ENCODE measurements at regions not wholly inside any gene's neighbourhood (a gene's known extent, or its start where the extent isn't known, plus 50 kb on each side); places are given as distances from the start of the nearest gene placed in this dataset.

GRCh38 chr10:47238331-47239095 is 61.5 kb upstream of the GDF10 start:
- no peak for DNase-seq

GRCh38 chr10:47239211-47239610 is 60.8 kb upstream of the GDF10 start:
- DNase-seq, result no peak

GRCh38 chr10:47240173-47240572 is 59.8 kb upstream of the GDF10 start:
- no peak for DNase-seq

GRCh38 chr10:47241256-47241655 is 58.7 kb upstream of the GDF10 start:
- DNase-seq, result no peak

- DNase-seq, result no peak
These were observed 57.8 kb upstream of the GDF10 start for GRCh38 chr10:47241946-47242867.

GRCh38 chr10:47243356-47243755 is 56.6 kb upstream of the GDF10 start:
- no peak for DNase-seq

- DNase-seq, result no peak
These were observed 56.2 kb upstream of the GDF10 start for GRCh38 chr10:47243791-47244190.

- DNase-seq, result no peak
These were observed 55.2 kb upstream of the GDF10 start for GRCh38 chr10:47244560-47245500.

GRCh38 chr10:47245731-47246350 is 54.2 kb upstream of the GDF10 start:
- DNase-seq, result no peak

- no peak for DNase-seq
These were observed 53.4 kb upstream of the GDF10 start for GRCh38 chr10:47246406-47247147.

GRCh38 chr10:47247148-47248059 is 52.6 kb upstream of the GDF10 start:
- DNase-seq, result peak; percentile 48

GRCh38 chr10:47248386-47249090 is 51.5 kb upstream of the GDF10 start:
- no peak for DNase-seq

GRCh38 chr10:47249881-47250280 is 50.1 kb upstream of the GDF10 start:
- DNase-seq, result no peak

Data from right hindlimb (tissue), 1 donor.